AG04449 (cell line): ENCODE measurements at regions not wholly inside any gene's neighbourhood (a gene's known extent, or its start where the extent isn't known, plus 50 kb on each side); places are given as distances from the start of the nearest gene placed in this dataset.
"Not testable (repeated sequence)": the region's sequence is repeated elsewhere in the genome, so short reads cannot be mapped to it uniquely, and the experiment has no call there.

Experiments used
- CTCF ChIA-PET: fragments of 350-600 bp; formaldehyde crosslinking; extraction: SDS; loops from one replicate; lab custom pipeline; 2021; ENCODE audit warnings: antibody characterized with exemption; lab: Yijun Ruan, JAX
- POLR2A ChIA-PET: fragments of 400-600, 350-600 bp; formaldehyde crosslinking; extraction: SDS; loops from one replicate; lab custom pipeline; 2020; ENCODE audit warnings: antibody characterized with exemption, inconsistent platforms; lab: Yijun Ruan, JAX
- DNase-seq: peaks from one replicate; pipeline ENCODE4 v3.0.0-alpha.2; 2010; ENCODE audit warnings: low read depth, low spot score
- H3K4me3 ChIP-seq: 2 replicates; pipeline ENCODE4 v1.5.1; 2011; ENCODE audit warnings: low read depth, mild to moderate bottlenecking, control low read depth, low read length
- CTCF ChIP-seq: IDR thresholded peaks from one replicate; pipeline ENCODE4 v1.5.1; 2011; ENCODE audit warnings: mild to moderate bottlenecking, moderate library complexity, low read length, control low read depth, inconsistent platforms; ENCODE audit not compliant: insufficient read depth; ENCODE audit errors: missing control alignments

- ChIA-PET POLR2A (no interaction called here), CTCF (no interaction called here)
- no peak overlapping the region for H3K4me3 ChIP-seq
- DNase-seq: no peak
- no peak for TF ChIP-seq CTCF
These were observed 586.2 kb upstream of the CITED2 start for GRCh38 chr6:139960671-139961070.

DNA sequence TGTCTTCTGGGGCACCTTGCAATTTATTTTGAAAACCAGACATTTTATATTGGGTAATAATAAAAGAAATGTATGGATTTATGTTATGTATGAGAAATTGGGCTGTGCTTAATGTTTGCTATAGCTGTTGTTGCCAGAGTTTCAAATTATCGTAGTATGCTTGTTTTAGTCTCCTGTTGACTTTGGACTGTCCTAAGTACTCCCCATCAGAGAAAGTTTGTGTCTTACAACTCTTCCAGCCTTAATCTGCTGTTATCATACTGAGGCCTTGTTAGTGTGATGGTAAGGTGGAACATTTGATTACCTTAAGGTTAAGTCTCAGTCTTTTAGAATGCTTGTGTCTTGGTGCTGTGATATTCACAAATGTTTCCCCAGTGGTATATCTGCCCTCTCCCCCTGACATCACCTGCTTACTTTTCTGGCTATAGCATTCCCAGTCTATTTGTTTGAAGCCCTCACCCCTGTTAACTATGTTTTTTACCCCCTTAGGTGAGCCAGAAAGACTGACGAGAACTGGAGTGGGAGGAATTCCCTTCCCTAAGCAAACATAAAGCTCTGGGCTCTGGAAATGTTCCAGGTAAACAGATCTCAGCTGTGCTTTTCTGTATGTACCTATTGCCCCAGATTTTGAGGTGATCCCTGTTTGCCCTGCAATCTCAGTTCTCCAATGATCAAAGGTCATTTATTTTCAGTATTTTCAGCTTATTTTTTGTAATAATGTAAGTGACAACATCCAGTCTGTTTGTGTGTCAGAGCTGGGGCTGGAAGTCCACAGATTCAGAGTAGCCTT lies 581.1 kb upstream of the CITED2 start:
- POLR2A ChIA-PET: no interaction called here
- CTCF ChIA-PET: no interaction called here
- TF ChIP-seq CTCF: no peak
- no peak for DNase-seq
- H3K4me3 ChIP-seq: no peak overlapping the region

GRCh38 chr6:139954463-139955071 lies 580.1 kb upstream of the CITED2 start:
- H3K4me3 ChIP-seq: no peak overlapping the region
- DNase-seq: no peak
- ChIA-PET POLR2A (no interaction called here), CTCF (no interaction called here)
- no peak for TF ChIP-seq CTCF

DNA sequence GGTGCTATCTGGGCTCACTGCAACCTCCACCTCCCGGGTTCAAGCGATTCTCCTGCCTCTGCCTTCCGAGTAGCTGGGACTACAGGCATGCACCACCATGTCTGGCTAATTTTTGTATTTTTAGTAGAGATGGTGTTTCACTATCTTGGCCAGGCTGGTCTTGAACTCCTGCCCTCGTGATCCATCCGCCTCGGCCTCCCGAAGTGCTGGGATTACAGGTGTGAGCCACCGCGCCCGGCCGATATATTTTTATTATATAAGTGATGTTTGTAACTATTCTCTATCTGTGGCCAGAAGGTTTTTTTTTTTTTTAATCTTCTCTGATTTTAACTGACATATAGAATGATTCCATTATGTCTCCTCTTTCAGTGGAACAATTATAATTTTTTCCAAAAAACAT lies 579.3 kb upstream of the CITED2 start:
- CTCF ChIA-PET, DNase-seq, POLR2A ChIA-PET, H3K4me3 ChIP-seq: not testable (repeated sequence)

DNA sequence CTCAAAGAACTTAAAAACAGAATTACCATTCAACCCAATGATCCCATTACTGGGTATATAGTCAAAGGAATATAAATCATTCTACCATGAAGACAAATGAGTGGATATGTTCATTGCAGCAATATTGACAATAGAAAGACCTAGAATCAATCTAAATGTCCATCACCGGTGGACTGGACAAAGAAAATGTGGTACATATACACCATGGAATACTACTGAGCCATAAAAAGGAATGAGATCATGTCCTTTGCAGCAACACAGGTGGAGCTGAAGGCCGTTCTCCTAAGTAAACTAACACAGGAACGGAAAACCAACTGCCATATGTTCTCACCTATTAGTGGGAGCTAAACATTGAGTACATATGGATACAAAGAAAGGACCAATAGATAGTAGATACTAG lies 576.7 kb upstream of the CITED2 start:
- TF ChIP-seq CTCF: no peak

DNA sequence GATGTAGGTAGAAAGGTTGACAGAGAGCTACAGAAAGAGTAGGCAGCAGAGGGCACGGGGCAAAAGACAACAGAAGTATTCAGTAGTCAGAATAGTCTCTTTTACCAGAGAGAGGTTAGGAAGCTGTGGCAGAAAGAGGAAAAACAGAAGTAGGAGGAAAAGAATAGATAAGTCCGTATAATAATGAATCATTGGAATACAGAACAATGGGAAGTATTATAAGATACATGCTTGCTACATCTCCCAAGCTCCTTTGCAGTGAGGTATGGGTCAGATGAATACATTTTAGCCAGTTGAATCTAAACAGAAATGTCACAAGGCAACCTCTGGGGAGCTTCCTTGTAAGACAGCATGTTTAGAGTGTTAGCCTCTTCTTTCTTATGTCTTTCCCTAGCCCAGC lies 570.5 kb upstream of the CITED2 start:
- no peak for DNase-seq
- no peak for TF ChIP-seq CTCF
- H3K4me3 ChIP-seq: no peak overlapping the region
- ChIA-PET CTCF (no interaction called here), POLR2A (interaction anchor here (0.5 kb wide), 1 partner anchor 13 kb away, joined by 3 read pairs; no protein-coding TSS in a partner anchor)

More for the DNA sequence above, 576.7 kb upstream of the CITED2 start:
- no peak for DNase-seq
- H3K4me3 ChIP-seq: no peak overlapping the region
- ChIA-PET CTCF (no interaction called here), POLR2A (no interaction called here)

DNA sequence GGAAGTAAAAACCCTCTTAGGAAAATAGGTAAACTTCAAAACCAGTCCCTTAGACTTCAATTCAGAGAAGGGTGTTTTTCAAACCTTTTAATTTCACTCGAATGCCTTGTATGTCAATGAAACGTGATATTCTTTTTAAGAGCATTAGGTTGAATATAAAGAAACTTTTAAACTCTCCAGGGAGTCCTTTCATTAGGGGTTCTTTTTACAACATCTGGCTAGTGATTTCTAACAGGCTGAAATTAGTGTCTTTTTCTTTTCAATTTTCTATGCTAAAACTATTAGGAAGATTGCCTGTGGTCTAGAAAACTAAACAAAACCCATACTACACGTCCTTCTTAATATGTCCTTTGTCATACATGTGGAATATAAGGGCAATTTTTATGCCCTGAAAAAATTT lies 569.7 kb upstream of the CITED2 start:
- TF ChIP-seq CTCF: no peak
- POLR2A ChIA-PET: interaction anchor here (0.6 kb wide), 1 partner anchor 785 kb away, joined by 3 read pairs; no protein-coding TSS in a partner anchor
- CTCF ChIA-PET: interaction anchor here (1.7 kb wide), 1 partner anchor 11 kb away, joined by 6 read pairs; no protein-coding TSS in a partner anchor

More for the DNA sequence above, 569.7 kb upstream of the CITED2 start:
- DNase-seq: no peak
- H3K4me3 ChIP-seq: no peak overlapping the region
